Thymus (tissue), 11 donors: ENCODE measurements at regions not wholly inside any gene's neighbourhood (a gene's known extent, or its start where the extent isn't known, plus 50 kb on each side); places are given as distances from the start of the nearest gene placed in this dataset.

Experiments
- DNase-seq, 9 donors: peaks; one replicate each; pipeline ENCODE4 v3.0.0-alpha.2; 2013; ENCODE audit warnings: low spot score in 9 of 9, low read depth in 6 of 9, missing footprints in 1 of 9
- H3K27ac ChIP-seq, 2 donors: one replicate each; pipeline ENCODE4 v1.5.1; 2013; ENCODE audit warnings: control low read depth in 1 of 2, low read depth in 1 of 2, low read length in 1 of 2, mild to moderate bottlenecking in 1 of 2, moderate library complexity in 1 of 2
- H3K27me3 ChIP-seq, 2 donors: one replicate each; pipeline ENCODE4 v1.5.1; 2013; ENCODE audit warnings: low read length in 1 of 2; ENCODE audit not compliant: control insufficient read depth in 2 of 2, insufficient read depth in 1 of 2
- H3K36me3 ChIP-seq, 2 donors: one replicate each; pipeline ENCODE4 v1.5.1; 2013; ENCODE audit warnings: low read length in 1 of 2, mild to moderate bottlenecking in 1 of 2, moderate library complexity in 1 of 2; ENCODE audit not compliant: control insufficient read depth in 2 of 2, insufficient read depth in 2 of 2
- H3K4me1 ChIP-seq, 2 donors: one replicate each; pipeline ENCODE4 v1.5.1; 2013; ENCODE audit warnings: low read length in 2 of 2; ENCODE audit not compliant: control insufficient read depth in 2 of 2, insufficient read depth in 2 of 2
- H3K4me3 ChIP-seq, 2 donors: one replicate each; pipeline ENCODE4 v1.5.1; 2013; ENCODE audit warnings: low read length in 2 of 2, control low read depth in 1 of 2, mild to moderate bottlenecking in 1 of 2
- H3K9me3 ChIP-seq, 2 donors: one replicate each; pipeline ENCODE4 v1.5.1; 2013; ENCODE audit warnings: low read length in 1 of 2, mild to moderate bottlenecking in 1 of 2; ENCODE audit not compliant: control insufficient read depth in 2 of 2, insufficient read depth in 1 of 2
- WGBS: extraction: QIAGEN DNeasy Blood & Tissue Kit; methylation state at CpG from one replicate; pipeline ENCODE4 v1.1.7; 2013; 5-methylcytosine and 5-hydroxymethylcytosine counted together
- donor health status: healthy.

GRCh38 chr18:51316677-51317076, 119.2 kb upstream of the MEX3C start:
- DNase-seq: no peak
- H3K4me3 ChIP-seq: no peak overlapping the region
- H3K27ac ChIP-seq: no peak overlapping the region
- no peaks in the 10 kb centered on the region for H3K36me3 ChIP-seq
- 89% methylated on average over 1 of the region's 1 CpG for WGBS
- peaks cover 0 to 3% of the 10 kb centered on the region in 2 donors for H3K9me3 ChIP-seq
- H3K4me1 ChIP-seq: no peaks in the 10 kb centered on the region
- no peaks in the 10 kb centered on the region for H3K27me3 ChIP-seq

GRCh38 chr18:51321696-51322095, 124.2 kb upstream of the MEX3C start:
- no peaks in the 10 kb centered on the region for H3K36me3 ChIP-seq
- peaks cover 0 to 3% of the 10 kb centered on the region in 2 donors for H3K9me3 ChIP-seq
- WGBS: 61% methylated on average over 1 of the region's 1 CpG
- H3K27ac ChIP-seq: no peak overlapping the region
- DNase-seq: peak in 1 of 9 donors; percentile 5
- H3K4me3 ChIP-seq: no peak overlapping the region
- no peaks in the 10 kb centered on the region for H3K4me1 ChIP-seq
- no peaks in the 10 kb centered on the region for H3K27me3 ChIP-seq

- WGBS: 86% methylated on average over 4 of the region's 4 CpGs
Measured at GRCh38 chr18:51323961-51324360, 126.5 kb upstream of the MEX3C start.

DNA sequence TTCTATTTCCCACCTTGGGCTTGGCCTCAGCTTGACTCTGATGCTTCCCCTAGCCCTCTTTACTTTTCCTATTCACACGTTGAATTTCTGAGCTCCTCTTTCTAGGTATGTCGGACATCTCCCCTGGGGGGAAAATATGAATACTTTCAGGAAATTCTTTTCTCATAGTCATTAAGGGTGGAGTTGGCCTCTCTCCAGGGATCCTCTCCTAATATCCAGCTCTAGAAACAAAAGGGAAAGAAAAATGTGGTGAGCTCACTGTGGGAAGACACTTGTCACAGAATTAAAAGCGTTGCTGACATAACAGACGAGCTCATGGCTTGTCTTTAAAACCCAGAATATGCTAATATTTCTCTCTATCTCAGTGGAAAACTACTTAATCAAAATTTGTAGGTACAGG, 132.7 kb upstream of the MEX3C start:
- whole genome bisulfite sequencing: 79% methylated on average over 4 of the region's 4 CpGs
- Histone ChIP-seq H3K9me3 (no peaks in the 10 kb centered on the region), H3K36me3 (no peaks in the 10 kb centered on the region), H3K27me3 (no peaks in the 10 kb centered on the region), H3K27ac (no peak overlapping the region), H3K4me3 (no peak overlapping the region), H3K4me1 (no peaks in the 10 kb centered on the region)
- no peak for DNase-seq

More at GRCh38 chr18:51323961-51324360, 126.5 kb upstream of the MEX3C start:
- Histone ChIP-seq H3K36me3 (no peaks in the 10 kb centered on the region), H3K4me1 (no peaks in the 10 kb centered on the region), H3K27ac (no peak overlapping the region), H3K27me3 (no peaks in the 10 kb centered on the region), H3K9me3 (no peaks in the 10 kb centered on the region), H3K4me3 (no peak overlapping the region)
- no peak for DNase-seq

DNA sequence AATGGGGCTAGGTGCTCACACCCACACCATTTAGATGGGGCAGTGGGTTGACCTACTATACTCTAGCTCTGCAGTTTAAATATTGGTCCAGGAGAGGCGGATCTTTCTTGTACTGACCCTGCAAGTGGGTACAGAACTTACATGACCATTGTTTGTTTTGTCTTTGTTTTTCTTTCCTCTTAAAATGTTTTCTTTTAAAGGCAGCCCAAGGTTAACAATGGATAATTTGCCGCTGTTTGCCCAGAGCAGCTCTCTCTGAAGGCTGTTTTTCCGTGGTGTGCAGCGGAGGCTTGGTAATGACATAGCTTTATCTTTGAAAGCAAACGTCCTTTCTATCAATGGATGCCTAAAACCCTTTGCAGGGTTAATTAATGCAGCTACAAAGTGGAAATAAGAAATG, 133.3 kb upstream of the MEX3C start:
- DNase-seq: no peak

DNA sequence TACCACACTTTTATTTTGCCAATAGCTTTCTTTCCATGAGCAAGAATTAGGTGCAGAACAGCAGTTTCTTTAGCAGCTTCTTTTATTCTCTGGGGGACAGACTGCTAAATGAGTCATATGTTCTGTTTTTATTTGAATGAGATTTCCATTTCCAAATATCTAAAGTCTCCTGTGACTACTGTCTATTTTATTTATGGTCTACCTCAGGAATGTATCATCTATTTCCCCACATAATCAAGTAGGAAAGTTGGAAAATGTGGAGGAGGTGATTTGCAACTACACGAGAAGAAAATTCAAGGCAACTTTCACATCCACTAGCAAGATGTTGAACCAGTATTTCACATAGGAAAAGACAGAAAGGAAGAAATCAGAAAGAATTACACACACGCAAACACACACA, 139.9 kb upstream of the MEX3C start:
- Histone ChIP-seq H3K27ac (no peak overlapping the region), H3K36me3 (no peaks in the 10 kb centered on the region), H3K27me3 (no peaks in the 10 kb centered on the region), H3K4me3 (no peak overlapping the region), H3K4me1 (no peaks in the 10 kb centered on the region), H3K9me3 (no peaks in the 10 kb centered on the region)
- no peak for DNase-seq
- WGBS: 95% methylated on average over 2 of the region's 2 CpGs

More for the DNA sequence above, 133.3 kb upstream of the MEX3C start:
- H3K36me3 ChIP-seq: no peaks in the 10 kb centered on the region
- H3K9me3 ChIP-seq: no peaks in the 10 kb centered on the region
- no peaks in the 10 kb centered on the region for H3K4me1 ChIP-seq
- no peaks in the 10 kb centered on the region for H3K27me3 ChIP-seq
- WGBS: 62% methylated on average over 5 of the region's 5 CpGs
- H3K4me3 ChIP-seq: no peak overlapping the region
- H3K27ac ChIP-seq: no peak overlapping the region

GRCh38 chr18:51339856-51340255, 142.4 kb upstream of the MEX3C start:
- DNase-seq: no peak
- H3K4me3 ChIP-seq: no peak overlapping the region
- no peaks in the 10 kb centered on the region for H3K4me1 ChIP-seq
- H3K27me3 ChIP-seq: no peaks in the 10 kb centered on the region
- H3K36me3 ChIP-seq: no peaks in the 10 kb centered on the region
- 92% methylated on average over 2 of the region's 2 CpGs for WGBS
- H3K9me3 ChIP-seq: no peaks in the 10 kb centered on the region
- no peak overlapping the region for H3K27ac ChIP-seq

DNA sequence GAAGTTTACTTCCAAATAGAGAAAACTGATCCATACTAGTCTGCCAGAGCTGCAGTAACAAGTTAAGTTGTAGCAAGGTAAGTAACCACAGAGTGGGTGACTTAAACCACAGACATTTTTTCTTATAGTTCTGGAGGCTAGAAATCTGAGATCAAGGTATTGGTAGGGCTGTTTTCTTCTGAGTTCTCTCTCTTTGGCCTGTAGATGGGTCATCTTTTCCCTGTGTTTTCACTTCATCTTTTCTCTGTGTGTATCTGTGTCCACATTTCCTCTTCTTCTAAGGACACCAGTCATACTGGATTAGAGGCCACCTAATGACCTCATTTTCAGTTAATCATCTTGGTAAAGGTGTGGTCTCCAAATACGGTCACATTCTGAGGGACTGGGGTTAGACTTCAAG, 142.9 kb upstream of the MEX3C start:
- 95% methylated on average over 1 of the region's 1 CpG for WGBS
- DNase-seq: no peak
- Histone ChIP-seq H3K4me3 (no peak overlapping the region), H3K4me1 (no peaks in the 10 kb centered on the region), H3K27ac (no peak overlapping the region), H3K27me3 (no peaks in the 10 kb centered on the region), H3K9me3 (no peaks in the 10 kb centered on the region), H3K36me3 (no peaks in the 10 kb centered on the region)

- Histone ChIP-seq H3K27ac (no peak overlapping the region), H3K4me1 (no peaks in the 10 kb centered on the region), H3K27me3 (no peaks in the 10 kb centered on the region)
Measured at GRCh38 chr18:51342815-51343214, 145.3 kb upstream of the MEX3C start.

GRCh38 chr18:51345848-51346391, 148.4 kb upstream of the MEX3C start:
- no peak overlapping the region for H3K27ac ChIP-seq
- DNase-seq: no peak
- H3K4me3 ChIP-seq: no peak overlapping the region
- no peaks in the 10 kb centered on the region for H3K27me3 ChIP-seq
- no peaks in the 10 kb centered on the region for H3K36me3 ChIP-seq
- 89% methylated on average over 5 of the region's 5 CpGs for WGBS
- no peaks in the 10 kb centered on the region for H3K9me3 ChIP-seq
- no peaks in the 10 kb centered on the region for H3K4me1 ChIP-seq

More at GRCh38 chr18:51342815-51343214, 145.3 kb upstream of the MEX3C start:
- Histone ChIP-seq H3K36me3 (no peaks in the 10 kb centered on the region), H3K4me3 (no peak overlapping the region), H3K9me3 (no peaks in the 10 kb centered on the region)
- no peak for DNase-seq
